ENCODE measurements at regions not wholly inside any gene's neighbourhood (a gene's known extent, or its start where the extent isn't known, plus 50 kb on each side); places are given as distances from the start of the nearest gene placed in this dataset.
"Not testable (repeated sequence)": the region's sequence is repeated elsewhere in the genome, so short reads cannot be mapped to it uniquely, and the experiment has no call there.

GRCh38 chr11:7874056-7874455 lies 57.0 kb downstream of the OR10A6 start:
- no peak for TF ChIP-seq CTCF (conservative IDR thresholded peaks at IDR 0.05; ENCODE audit: control insufficient read depth, insufficient read depth, low read depth, low read length)
- no peak overlapping the region for H3K4me3 ChIP-seq (ENCODE audit: control insufficient read depth, low read depth, low read length)
- DNase-seq (ENCODE audit: low read depth): no peak

- no peak for TF ChIP-seq CTCF (conservative IDR thresholded peaks at IDR 0.05; ENCODE audit: control insufficient read depth, insufficient read depth, low read depth, low read length)
- H3K4me3 ChIP-seq (ENCODE audit: control insufficient read depth, low read depth, low read length): no peak overlapping the region
- no peak for DNase-seq (ENCODE audit: low read depth)
Observed at GRCh38 chr11:7872890-7873289, 58.2 kb downstream of the OR10A6 start.

- peak; percentile 47 for DNase-seq (ENCODE audit: low read depth)
- TF ChIP-seq CTCF (conservative IDR thresholded peaks at IDR 0.05; ENCODE audit: control insufficient read depth, insufficient read depth, low read depth, low read length): no peak
- no peak overlapping the region for H3K4me3 ChIP-seq (ENCODE audit: control insufficient read depth, low read depth, low read length)
Observed at GRCh38 chr11:7871056-7871455, 60.0 kb downstream of the OR10A6 start.

- no peak overlapping the region for H3K4me3 ChIP-seq (ENCODE audit: control insufficient read depth, low read depth, low read length)
- TF ChIP-seq CTCF (conservative IDR thresholded peaks at IDR 0.05; ENCODE audit: control insufficient read depth, insufficient read depth, low read depth, low read length): no peak
- DNase-seq (ENCODE audit: low read depth): peak; percentile 56
Observed at GRCh38 chr11:7869467-7869866, 61.6 kb downstream of the OR10A6 start.

GRCh38 chr11:7861292-7861691 lies 64.5 kb upstream of the OR5P2 start:
- not testable (repeated sequence) for DNase-seq (ENCODE audit: low read depth); H3K4me3 ChIP-seq (ENCODE audit: control insufficient read depth, low read depth, low read length)

- not testable (repeated sequence) for H3K4me3 ChIP-seq (ENCODE audit: control insufficient read depth, low read depth, low read length)
Observed at GRCh38 chr11:7860844-7861243, 64.1 kb upstream of the OR5P2 start.

GRCh38 chr11:7858006-7858405 lies 61.3 kb upstream of the OR5P2 start:
- no peak for TF ChIP-seq CTCF (conservative IDR thresholded peaks at IDR 0.05; ENCODE audit: control insufficient read depth, insufficient read depth, low read depth, low read length)
- no peak overlapping the region for H3K4me3 ChIP-seq (ENCODE audit: control insufficient read depth, low read depth, low read length)
- DNase-seq (ENCODE audit: low read depth): no peak

More at GRCh38 chr11:7860844-7861243, 64.1 kb upstream of the OR5P2 start:
- DNase-seq (ENCODE audit: low read depth): not testable (repeated sequence)

- no peak overlapping the region for H3K4me3 ChIP-seq (ENCODE audit: control insufficient read depth, low read depth, low read length)
- DNase-seq (ENCODE audit: low read depth): no peak
- no peak for TF ChIP-seq CTCF (conservative IDR thresholded peaks at IDR 0.05; ENCODE audit: control insufficient read depth, insufficient read depth, low read depth, low read length)
Observed at GRCh38 chr11:7851391-7851790, 54.6 kb upstream of the OR5P2 start.
